ENCODE measurements at regions not wholly inside any gene's neighbourhood (a gene's known extent, or its start where the extent isn't known, plus 50 kb on each side); places are given as distances from the start of the nearest gene placed in this dataset.
"Not testable (repeated sequence)": the region's sequence is repeated elsewhere in the genome, so short reads cannot be mapped to it uniquely, and the experiment has no call there.

DNA sequence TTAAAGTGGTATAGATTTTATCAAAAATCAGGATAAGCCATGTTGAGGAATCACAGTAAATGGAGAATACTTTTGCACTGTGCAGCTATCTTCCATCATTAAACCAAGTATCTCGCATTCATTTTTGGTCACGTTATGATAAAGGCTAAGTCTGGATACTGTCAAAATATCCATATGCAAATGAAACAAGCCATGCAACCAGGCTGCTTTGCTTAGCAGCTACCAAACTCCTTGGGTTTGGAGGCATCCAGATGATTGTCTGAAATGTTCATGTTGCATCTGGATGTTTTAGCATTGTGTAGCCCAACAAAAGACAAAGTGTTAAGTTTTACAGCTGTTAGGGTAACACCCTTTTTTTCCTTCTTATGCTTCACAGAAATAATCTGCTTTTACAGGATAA lies 322.9 kb upstream of the MDFIC2 start:
- no peak for DNase-seq (ENCODE audit: low read depth, low spot score)
- no peak overlapping the region for H3K4me3 ChIP-seq (ENCODE audit: low read depth, low read length)
- in situ Hi-C loops (cut with HindIII; ENCODE audit: low sequenced_read_pairs): no loop called here
- TF ChIP-seq, protein P1, sequence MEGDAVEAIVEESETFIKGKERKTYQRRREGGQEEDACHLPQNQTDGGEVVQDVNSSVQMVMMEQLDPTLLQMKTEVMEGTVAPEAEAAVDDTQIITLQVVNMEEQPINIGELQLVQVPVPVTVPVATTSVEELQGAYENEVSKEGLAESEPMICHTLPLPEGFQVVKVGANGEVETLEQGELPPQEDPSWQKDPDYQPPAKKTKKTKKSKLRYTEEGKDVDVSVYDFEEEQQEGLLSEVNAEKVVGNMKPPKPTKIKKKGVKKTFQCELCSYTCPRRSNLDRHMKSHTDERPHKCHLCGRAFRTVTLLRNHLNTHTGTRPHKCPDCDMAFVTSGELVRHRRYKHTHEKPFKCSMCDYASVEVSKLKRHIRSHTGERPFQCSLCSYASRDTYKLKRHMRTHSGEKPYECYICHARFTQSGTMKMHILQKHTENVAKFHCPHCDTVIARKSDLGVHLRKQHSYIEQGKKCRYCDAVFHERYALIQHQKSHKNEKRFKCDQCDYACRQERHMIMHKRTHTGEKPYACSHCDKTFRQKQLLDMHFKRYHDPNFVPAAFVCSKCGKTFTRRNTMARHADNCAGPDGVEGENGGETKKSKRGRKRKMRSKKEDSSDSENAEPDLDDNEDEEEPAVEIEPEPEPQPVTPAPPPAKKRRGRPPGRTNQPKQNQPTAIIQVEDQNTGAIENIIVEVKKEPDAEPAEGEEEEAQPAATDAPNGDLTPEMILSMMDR (IDR thresholded peaks at IDR 0.05; ENCODE audit: low read depth, low read length): no peak

DNA sequence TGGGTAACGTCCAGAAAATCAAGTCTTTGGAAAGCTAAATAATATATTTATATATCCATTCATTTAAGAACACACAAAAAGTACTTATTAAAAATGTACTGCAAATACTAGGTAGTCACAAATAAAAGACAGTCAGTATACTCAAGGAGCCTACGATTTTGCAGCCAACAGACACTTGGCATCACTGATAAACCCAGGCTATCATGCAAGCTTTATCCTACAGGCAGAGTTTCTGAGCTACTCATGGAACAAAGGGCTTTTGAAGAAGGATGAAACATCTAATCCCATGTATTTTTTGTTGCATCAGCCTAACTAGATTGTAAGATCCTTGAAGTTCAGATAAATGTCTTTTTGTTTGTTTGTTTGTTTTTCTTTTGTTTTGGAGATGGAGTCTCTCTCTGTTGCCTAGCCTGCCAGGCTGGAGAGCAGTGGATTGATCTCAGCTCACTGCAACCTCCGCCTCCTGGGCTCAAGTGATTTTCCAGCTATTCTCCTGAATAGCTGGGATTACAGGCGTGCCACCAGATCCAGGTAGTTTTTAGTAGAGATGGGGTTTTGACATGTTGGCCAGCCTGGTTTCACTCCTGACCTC lies 319.4 kb upstream of the MDFIC2 start:
- DNase-seq (ENCODE audit: low read depth, low spot score): no peak
- TF ChIP-seq, protein P1 (IDR thresholded peaks at IDR 0.05; ENCODE audit: low read depth, low read length): no peak
- in situ Hi-C loops (cut with HindIII; ENCODE audit: low sequenced_read_pairs): no loop called here
- H3K4me3 ChIP-seq (ENCODE audit: low read depth, low read length): no peak overlapping the region

GRCh38 chr3:70621451-70621850 lies 309.0 kb upstream of the MDFIC2 start:
- in situ Hi-C loops (cut with HindIII; ENCODE audit: low sequenced_read_pairs): no loop called here
- TF ChIP-seq, protein P1 (IDR thresholded peaks at IDR 0.05; ENCODE audit: low read depth, low read length): no peak
- H3K4me3 ChIP-seq (ENCODE audit: low read depth, low read length): no peak overlapping the region
- DNase-seq (ENCODE audit: low read depth, low spot score): no peak

- DNase-seq (ENCODE audit: low read depth, low spot score): no peak
- TF ChIP-seq, protein P1 (IDR thresholded peaks at IDR 0.05; ENCODE audit: low read depth, low read length): no peak
- in situ Hi-C loops (cut with HindIII; ENCODE audit: low sequenced_read_pairs): no loop called here
- no peak overlapping the region for H3K4me3 ChIP-seq (ENCODE audit: low read depth, low read length)
Measured at GRCh38 chr3:70620956-70621355, 308.5 kb upstream of the MDFIC2 start.

DNA sequence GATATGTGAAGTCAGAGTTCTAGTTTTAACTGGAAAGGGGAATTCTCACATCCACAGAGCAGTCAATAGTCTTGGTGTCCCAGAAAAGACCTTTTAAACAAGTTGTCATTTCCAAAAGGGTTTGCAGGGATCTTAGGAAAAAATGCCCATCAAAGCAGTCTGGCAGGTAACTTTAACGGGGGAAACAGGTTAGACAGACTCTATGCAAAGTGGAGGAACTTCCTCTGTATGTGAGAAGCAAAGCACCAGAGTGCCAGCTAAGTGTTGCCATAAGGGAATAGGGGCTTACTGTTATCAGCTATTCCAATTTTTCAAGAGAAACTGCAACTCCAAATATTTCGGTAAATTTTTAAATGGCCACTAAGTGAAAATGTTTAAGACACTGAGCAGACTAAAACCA lies 307.9 kb upstream of the MDFIC2 start:
- no peak overlapping the region for H3K4me3 ChIP-seq (ENCODE audit: low read depth, low read length)
- no peak for DNase-seq (ENCODE audit: low read depth, low spot score)
- TF ChIP-seq, protein P1 (IDR thresholded peaks at IDR 0.05; ENCODE audit: low read depth, low read length): no peak
- in situ Hi-C loops (cut with HindIII; ENCODE audit: low sequenced_read_pairs): no loop called here

DNA sequence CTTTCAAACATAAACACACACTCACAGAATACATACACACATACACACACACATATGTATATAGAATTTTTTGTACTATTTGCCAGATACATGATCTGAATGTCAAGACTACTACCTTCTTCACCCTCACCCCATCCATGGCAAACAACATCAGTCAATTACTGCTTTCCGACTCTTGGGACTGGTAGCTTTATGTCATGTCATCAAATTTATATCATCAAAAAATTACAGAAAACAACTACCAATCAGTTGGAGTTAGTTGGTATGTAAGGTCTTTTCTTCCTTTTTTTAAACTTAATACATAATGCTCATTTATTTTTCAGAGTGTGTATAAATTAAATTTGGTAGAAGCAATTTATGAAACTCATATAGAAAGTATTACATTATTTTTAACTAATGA lies 305.7 kb upstream of the MDFIC2 start:
- in situ Hi-C loops (cut with HindIII; ENCODE audit: low sequenced_read_pairs): no loop called here
- TF ChIP-seq, protein P1 (IDR thresholded peaks at IDR 0.05; ENCODE audit: low read depth, low read length): no peak
- no peak for DNase-seq (ENCODE audit: low read depth, low spot score)
- no peak overlapping the region for H3K4me3 ChIP-seq (ENCODE audit: low read depth, low read length)

- in situ Hi-C loops (cut with HindIII; ENCODE audit: low sequenced_read_pairs); H3K4me3 ChIP-seq (ENCODE audit: low read depth, low read length); DNase-seq (ENCODE audit: low read depth, low spot score): not testable (repeated sequence)
Measured at GRCh38 chr3:70617349-70617748, 304.9 kb upstream of the MDFIC2 start.

Measured in astrocyte of the spinal cord (primary cell).